SK-N-SH (cell line): ENCODE measurements at regions not wholly inside any gene's neighbourhood (a gene's known extent, or its start where the extent isn't known, plus 50 kb on each side); places are given as distances from the start of the nearest gene placed in this dataset.

Experiments
- CTCF ChIA-PET: fragments of 300-600, 350-600 bp; formaldehyde crosslinking; extraction: SDS; loops from one replicate; lab custom pipeline; 2021; lab: Yijun Ruan, JAX
- POLR2A ChIA-PET: fragments of 350-600 bp; sonication (Branson Sonifier 250); formaldehyde crosslinking; extraction: SDS; loops from one replicate; lab custom pipeline; 2020; ENCODE audit warnings: antibody characterized with exemption, inconsistent platforms; lab: Yijun Ruan, JAX
- DNase-seq: peaks from one replicate; pipeline ENCODE4 v3.0.0; 2012
- H2AFZ ChIP-seq: fragments of 200-600 bp; sonication (generic); 2 replicates; pipeline ENCODE4 v1.8.1; 2016; ENCODE audit warnings: antibody characterized with exemption, mild to moderate bottlenecking, low read depth
- H3F3A ChIP-seq: fragments of 200-600 bp; sonication (generic); replicated peaks from 2 replicates; pipeline ENCODE3; 2016; ENCODE audit warnings: antibody characterized with exemption, mild to moderate bottlenecking; ENCODE audit not compliant: insufficient read depth
- H3K27ac ChIP-seq, 2 experiments: fragments of 200-500 bp in 1 of 2; fragments of 200-600 bp in 1 of 2; sonication (Bioruptor generic) in 1 of 2; sonication (generic), shearing (Covaris generic) in 1 of 2; 2 replicates each; pipeline versions ENCODE4 v1.5.1 to v1.6.1; 2014 to 2016; ENCODE audit warnings: low read depth in 2 of 2, inconsistent platforms in 1 of 2, low read length in 1 of 2, mild to moderate bottlenecking in 1 of 2, mixed read lengths in 1 of 2
- H3K27me3 ChIP-seq: fragments of 200-600 bp; sonication (generic), shearing (Covaris generic); 2 replicates; pipeline ENCODE4 v1.6.1; 2016; ENCODE audit warnings: mixed run types; ENCODE audit not compliant: insufficient read depth
- H3K36me3 ChIP-seq, 2 experiments: fragments of 200-500 bp in 1 of 2; fragments of 200-600 bp in 1 of 2; sonication (Bioruptor generic) in 1 of 2; sonication (generic) in 1 of 2; replicated peaks in 1 of 2; 2 replicates each; pipeline versions ENCODE3 to v1.5.1; 2014 to 2016; ENCODE audit warnings: low read length in 1 of 2, mild to moderate bottlenecking in 1 of 2; ENCODE audit not compliant: insufficient read depth in 2 of 2, control insufficient read depth in 1 of 2
- H3K4me1 ChIP-seq, 2 experiments: fragments of 200-500 bp in 1 of 2; fragments of 200-600 bp in 1 of 2; sonication (Bioruptor generic) in 1 of 2; sonication (generic), shearing (Covaris generic) in 1 of 2; 2 replicates each; pipeline versions ENCODE4 v1.5.1 to v1.6.1; 2014 to 2016; ENCODE audit warnings: low read depth in 1 of 2, low read length in 1 of 2, mixed run types in 1 of 2; ENCODE audit not compliant: insufficient read depth in 2 of 2, control insufficient read depth in 1 of 2
- H3K4me2 ChIP-seq: fragments of 200-600 bp; sonication (generic), shearing (Covaris generic); 2 replicates; pipeline ENCODE4 v1.6.1; 2017; ENCODE audit warnings: mixed run types
- H3K4me3 ChIP-seq, 2 experiments: fragments of 200-500 bp in 1 of 2; fragments of 200-600 bp in 1 of 2; sonication (Bioruptor generic) in 1 of 2; sonication (generic), shearing (Covaris generic) in 1 of 2; 2 replicates each; pipeline versions ENCODE4 v1.5.1 to v1.8.1; 2014 to 2016; ENCODE audit warnings: low read depth in 2 of 2, inconsistent platforms in 1 of 2, low read length in 1 of 2, mild to moderate bottlenecking in 1 of 2, mixed read lengths in 1 of 2, moderate library complexity in 1 of 2
- H3K79me2 ChIP-seq: fragments of 200-600 bp; sonication (generic); 2 replicates; pipeline ENCODE4 v1.8.1; 2017; ENCODE audit warnings: mild to moderate bottlenecking; ENCODE audit not compliant: insufficient read depth
- H3K9ac ChIP-seq: fragments of 200-600 bp; sonication (generic); 2 replicates; pipeline ENCODE4 v1.6.1; 2017; ENCODE audit warnings: mixed run types
- H3K9me2 ChIP-seq: fragments of 200-600 bp; sonication (generic); 2 replicates; pipeline ENCODE4 v1.6.1; 2017; ENCODE audit warnings: mixed run types
- H3K9me3 ChIP-seq: fragments of 200-600 bp; sonication (generic); 2 replicates; pipeline ENCODE4 v1.6.1; 2017; ENCODE audit warnings: mixed run types, mild to moderate bottlenecking, moderate library complexity
- H4K20me1 ChIP-seq: fragments of 200-600 bp; sonication (generic); 2 replicates; pipeline ENCODE4 v1.6.1; 2017; ENCODE audit warnings: mild to moderate bottlenecking, mixed run types; ENCODE audit not compliant: insufficient read depth
- EP300 ChIP-seq, 2 experiments: IDR thresholded peaks; 2 replicates each; pipeline versions ENCODE4 v1.4.0 to v1.6.1; 2012; ENCODE audit warnings: borderline replicate concordance in 1 of 2, low read depth in 1 of 2, low read length in 1 of 2
- EZH2phosphoT487 ChIP-seq: fragments of 200-600 bp; sonication (generic); IDR thresholded peaks from 2 replicates; pipeline ENCODE4 v1.6.1; 2017; ENCODE audit warnings: low read depth, mixed run types, mild to moderate bottlenecking, antibody characterized with exemption, moderate library complexity, borderline replicate concordance
- FOSL2 ChIP-seq: IDR thresholded peaks from 2 replicates; pipeline ENCODE4 v1.4.0; 2012; ENCODE audit warnings: low read depth, mild to moderate bottlenecking, moderate library complexity, borderline replicate concordance
- FOXJ3 ChIP-seq: sonication (generic); formaldehyde crosslinking; IDR thresholded peaks from 2 replicates; pipeline ENCODE4 v1.5.1; 2020; ENCODE audit warnings: mild to moderate bottlenecking, missing genetic modification reagents
- FOXM1 ChIP-seq: IDR thresholded peaks from 2 replicates; pipeline ENCODE4 v1.4.0; 2012; ENCODE audit warnings: low read depth, mild to moderate bottlenecking
- GABPA ChIP-seq: IDR thresholded peaks from 2 replicates; pipeline ENCODE4 v1.4.0; 2012; ENCODE audit warnings: low read depth, mild to moderate bottlenecking
- GATA2 ChIP-seq: sonication (generic); formaldehyde crosslinking; IDR thresholded peaks from 2 replicates; pipeline ENCODE4 v1.5.0; 2020; ENCODE audit warnings: mild to moderate bottlenecking, missing genetic modification reagents
- JUND ChIP-seq: IDR thresholded peaks from 2 replicates; pipeline ENCODE4 v1.4.0; 2012
- MXI1 ChIP-seq: IDR thresholded peaks from 2 replicates; pipeline ENCODE4 v1.6.1; 2012; ENCODE audit warnings: mild to moderate bottlenecking, low read depth, low read length, improper control_type of control experiment
- NFIC ChIP-seq: IDR thresholded peaks from 2 replicates; pipeline ENCODE4 v1.4.0; 2012; ENCODE audit warnings: borderline replicate concordance
- NRF1 ChIP-seq: IDR thresholded peaks from 2 replicates; pipeline ENCODE4 v1.6.1; 2012; ENCODE audit warnings: low read depth, mild to moderate bottlenecking, low read length
- RAD21 ChIP-seq: IDR thresholded peaks from 2 replicates; pipeline ENCODE4 v1.6.1; 2012; ENCODE audit warnings: mild to moderate bottlenecking, low read length
- RCOR1 ChIP-seq: fragments of 150-350 bp; IDR thresholded peaks from 2 replicates; pipeline ENCODE4 v1.6.1; 2017; ENCODE audit warnings: antibody characterized with exemption, low read length
- RFX5 ChIP-seq: IDR thresholded peaks from 2 replicates; pipeline ENCODE4 v1.6.1; 2012; ENCODE audit warnings: mild to moderate bottlenecking, improper control_type of control experiment, low read length
- SIN3A ChIP-seq: IDR thresholded peaks from 2 replicates; pipeline ENCODE4 v1.6.1; 2012; ENCODE audit warnings: low read depth, mild to moderate bottlenecking, low read length, moderate library complexity, borderline replicate concordance
- SMC3 ChIP-seq: IDR thresholded peaks from 2 replicates; pipeline ENCODE4 v1.6.1; 2012; ENCODE audit warnings: low read depth, low read length, improper control_type of control experiment
- TCF12 ChIP-seq: IDR thresholded peaks from 2 replicates; pipeline ENCODE4 v1.4.0; 2012
- TEAD4 ChIP-seq: IDR thresholded peaks from 2 replicates; pipeline ENCODE4 v1.4.0; 2012; ENCODE audit warnings: mild to moderate bottlenecking, borderline replicate concordance; ENCODE audit not compliant: insufficient read depth
- YY1 ChIP-seq: IDR thresholded peaks from 2 replicates; pipeline ENCODE4 v1.4.0; 2012; ENCODE audit warnings: low read depth, mild to moderate bottlenecking
- WGBS: methylation state at CpG from one replicate; pipeline ENCODE4 v1.1.6; 2017; ENCODE audit warnings: low lambda C conversion rate; 5-methylcytosine and 5-hydroxymethylcytosine counted together
- TF ChIP-seq, protein P1 (sequence below): fragments of 200-600 bp; sonication (generic); IDR thresholded peaks from 2 replicates; pipeline ENCODE4 v1.6.1; 2017; ENCODE audit warnings: antibody characterized with exemption, mild to moderate bottlenecking, moderate library complexity
- TF ChIP-seq, protein P2 (sequence below): IDR thresholded peaks from 2 replicates; pipeline ENCODE4 v1.4.0; 2012; ENCODE audit warnings: low read depth, borderline replicate concordance
- TF ChIP-seq, protein P3 (sequence below): fragments of 150-350 bp; IDR thresholded peaks from 2 replicates; pipeline ENCODE4 v1.6.1; 2016; ENCODE audit warnings: mild to moderate bottlenecking, low read depth, low read length

DNA sequence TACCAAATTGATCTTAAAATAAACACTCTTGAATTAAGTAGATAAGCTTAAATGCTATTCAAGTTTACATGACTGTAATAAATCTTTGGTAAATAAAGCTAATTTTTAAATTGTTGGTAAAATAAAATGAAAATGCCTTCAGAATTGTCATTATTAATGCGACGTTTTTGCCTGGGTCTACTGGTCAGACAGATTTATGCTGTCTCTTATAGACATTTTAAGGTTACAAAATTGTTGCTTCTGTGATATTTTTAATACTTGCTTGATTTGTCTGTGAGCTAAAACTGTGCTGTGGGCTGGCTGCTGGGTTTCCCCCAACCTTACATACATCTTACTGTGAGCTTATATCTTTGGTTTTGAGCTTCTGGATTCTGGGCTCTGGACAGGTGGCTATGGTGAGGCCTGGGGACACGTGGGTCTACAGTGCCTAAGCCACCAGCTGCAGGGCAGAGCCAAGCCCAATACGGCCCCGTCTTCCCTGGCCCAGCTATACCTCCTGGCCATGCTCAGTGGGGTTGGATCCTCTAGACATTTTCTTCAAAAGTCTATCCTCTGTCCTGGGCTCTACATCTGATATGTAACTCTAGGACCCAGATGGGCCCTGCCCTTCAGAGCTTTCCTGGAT, 81.4 kb downstream of the ETS2 start:
- CTCF ChIA-PET: interaction anchor here (0.7 to 1.0 kb wide), 2 partner anchors 8 to 250 kb away, joined by 4 read pairs; no protein-coding TSS in a partner anchor

DNA sequence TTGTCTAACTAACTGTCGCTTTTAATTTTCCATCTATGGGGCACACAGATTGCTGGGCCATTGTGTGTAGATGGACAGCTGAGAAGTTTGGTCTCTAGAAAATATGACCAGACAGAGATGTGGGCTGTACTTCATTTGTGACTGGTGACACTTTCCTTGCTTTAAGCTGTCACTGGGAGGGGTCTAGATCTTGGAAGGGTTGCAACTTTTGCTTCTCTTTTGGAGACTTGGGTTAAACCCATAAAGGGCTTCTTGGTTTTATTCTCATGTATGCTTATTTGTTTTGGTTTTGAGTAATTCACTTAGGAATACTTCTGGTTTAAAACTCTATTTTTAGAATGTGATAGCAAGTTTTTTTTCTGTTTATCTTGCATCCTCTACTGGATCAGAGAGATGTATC, 80.2 kb downstream of the ETS2 start:
- Histone ChIP-seq H3K9ac (no peak overlapping the region), H3K27ac (no peak overlapping the region), H3K79me2 (no peaks in the 10 kb centered on the region), H3K4me1 (no peaks in the 10 kb centered on the region), H3K36me3 (no peaks in the 10 kb centered on the region), H3K9me3 (0 out of 2 replicates have a peak, but pooled peaks cover 32% of the 10 kb centered on the region), H2AFZ (no peak overlapping the region), H3K9me2 (no peaks in the 10 kb centered on the region), H3K4me3 (no peak overlapping the region), H4K20me1 (no peaks in the 10 kb centered on the region), H3K4me2 (no peak overlapping the region), H3K27me3 (no peaks in the 10 kb centered on the region), H3F3A (no peaks in the 10 kb centered on the region)
- TF ChIP-seq FOXM1: no peak
- TF ChIP-seq YY1: no peak
- no peak for TF ChIP-seq NRF1
- no peak for TF ChIP-seq GATA2
- TF ChIP-seq RCOR1: no peak
- TF ChIP-seq, protein P1, sequence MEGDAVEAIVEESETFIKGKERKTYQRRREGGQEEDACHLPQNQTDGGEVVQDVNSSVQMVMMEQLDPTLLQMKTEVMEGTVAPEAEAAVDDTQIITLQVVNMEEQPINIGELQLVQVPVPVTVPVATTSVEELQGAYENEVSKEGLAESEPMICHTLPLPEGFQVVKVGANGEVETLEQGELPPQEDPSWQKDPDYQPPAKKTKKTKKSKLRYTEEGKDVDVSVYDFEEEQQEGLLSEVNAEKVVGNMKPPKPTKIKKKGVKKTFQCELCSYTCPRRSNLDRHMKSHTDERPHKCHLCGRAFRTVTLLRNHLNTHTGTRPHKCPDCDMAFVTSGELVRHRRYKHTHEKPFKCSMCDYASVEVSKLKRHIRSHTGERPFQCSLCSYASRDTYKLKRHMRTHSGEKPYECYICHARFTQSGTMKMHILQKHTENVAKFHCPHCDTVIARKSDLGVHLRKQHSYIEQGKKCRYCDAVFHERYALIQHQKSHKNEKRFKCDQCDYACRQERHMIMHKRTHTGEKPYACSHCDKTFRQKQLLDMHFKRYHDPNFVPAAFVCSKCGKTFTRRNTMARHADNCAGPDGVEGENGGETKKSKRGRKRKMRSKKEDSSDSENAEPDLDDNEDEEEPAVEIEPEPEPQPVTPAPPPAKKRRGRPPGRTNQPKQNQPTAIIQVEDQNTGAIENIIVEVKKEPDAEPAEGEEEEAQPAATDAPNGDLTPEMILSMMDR: no peak
- TF ChIP-seq TCF12: no peak
- TF ChIP-seq TEAD4: no peak
- no peak for TF ChIP-seq EZH2phosphoT487
- TF ChIP-seq, protein P2, sequence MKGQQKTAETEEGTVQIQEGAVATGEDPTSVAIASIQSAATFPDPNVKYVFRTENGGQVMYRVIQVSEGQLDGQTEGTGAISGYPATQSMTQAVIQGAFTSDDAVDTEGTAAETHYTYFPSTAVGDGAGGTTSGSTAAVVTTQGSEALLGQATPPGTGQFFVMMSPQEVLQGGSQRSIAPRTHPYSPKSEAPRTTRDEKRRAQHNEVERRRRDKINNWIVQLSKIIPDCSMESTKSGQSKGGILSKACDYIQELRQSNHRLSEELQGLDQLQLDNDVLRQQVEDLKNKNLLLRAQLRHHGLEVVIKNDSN: no peak
- no peak for TF ChIP-seq EP300 (IDR thresholded peaks at IDR 0.05; ENCODE audit: borderline replicate concordance in 1 of 2, low read depth in 1 of 2, low read length in 1 of 2)
- 90% methylated on average over 1 of the region's 1 CpG for WGBS
- no peak for DNase-seq
- ChIA-PET POLR2A (no interaction called here), CTCF (no interaction called here)

More for the DNA sequence above, 81.4 kb downstream of the ETS2 start:
- Histone ChIP-seq H3K4me2 (no peak overlapping the region), H3K9me3 (0 out of 2 replicates have a peak, but pooled peaks cover 32% of the 10 kb centered on the region), H3K4me3 (no peak overlapping the region)
- no peak for DNase-seq
- 20% methylated on average over 3 of the region's 5 CpGs for WGBS
- TF ChIP-seq FOSL2: no peak
- no peak for TF ChIP-seq MXI1
- TF ChIP-seq RFX5: no peak
- TF ChIP-seq SMC3: no peak
- TF ChIP-seq RAD21: no peak
- TF ChIP-seq SIN3A: no peak
- no peak for TF ChIP-seq FOXM1
- no peak for TF ChIP-seq EZH2phosphoT487
- TF ChIP-seq GABPA: no peak
- no peak for TF ChIP-seq JUND
- TF ChIP-seq, protein P3, sequence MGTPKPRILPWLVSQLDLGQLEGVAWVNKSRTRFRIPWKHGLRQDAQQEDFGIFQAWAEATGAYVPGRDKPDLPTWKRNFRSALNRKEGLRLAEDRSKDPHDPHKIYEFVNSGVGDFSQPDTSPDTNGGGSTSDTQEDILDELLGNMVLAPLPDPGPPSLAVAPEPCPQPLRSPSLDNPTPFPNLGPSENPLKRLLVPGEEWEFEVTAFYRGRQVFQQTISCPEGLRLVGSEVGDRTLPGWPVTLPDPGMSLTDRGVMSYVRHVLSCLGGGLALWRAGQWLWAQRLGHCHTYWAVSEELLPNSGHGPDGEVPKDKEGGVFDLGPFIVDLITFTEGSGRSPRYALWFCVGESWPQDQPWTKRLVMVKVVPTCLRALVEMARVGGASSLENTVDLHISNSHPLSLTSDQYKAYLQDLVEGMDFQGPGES: no peak
- TF ChIP-seq NFIC: no peak
- no peak for TF ChIP-seq FOXJ3 (CRISPR knock-in tag)
- no peak for TF ChIP-seq GATA2
- TF ChIP-seq, all 33 proteins: peak for 0
- Histone ChIP-seq H3K9me2 (no peaks in the 10 kb centered on the region), H3K79me2 (no peaks in the 10 kb centered on the region), H3K27me3 (no peaks in the 10 kb centered on the region), H2AFZ (no peak overlapping the region), H3F3A (no peaks in the 10 kb centered on the region), H4K20me1 (no peaks in the 10 kb centered on the region), H3K36me3 (no peaks in the 10 kb centered on the region), H3K4me1 (no peaks in the 10 kb centered on the region; a peak in 1 of 4 replicates), H3K9ac (no peak overlapping the region), H3K27ac (no peak overlapping the region)
- POLR2A ChIA-PET: no interaction called here
